ENCODE measurements at regions not wholly inside any gene's neighbourhood (a gene's known extent, or its start where the extent isn't known, plus 50 kb on each side); places are given as distances from the start of the nearest gene placed in this dataset.
"Not testable (repeated sequence)": the region's sequence is repeated elsewhere in the genome, so short reads cannot be mapped to it uniquely, and the experiment has no call there.

DNA sequence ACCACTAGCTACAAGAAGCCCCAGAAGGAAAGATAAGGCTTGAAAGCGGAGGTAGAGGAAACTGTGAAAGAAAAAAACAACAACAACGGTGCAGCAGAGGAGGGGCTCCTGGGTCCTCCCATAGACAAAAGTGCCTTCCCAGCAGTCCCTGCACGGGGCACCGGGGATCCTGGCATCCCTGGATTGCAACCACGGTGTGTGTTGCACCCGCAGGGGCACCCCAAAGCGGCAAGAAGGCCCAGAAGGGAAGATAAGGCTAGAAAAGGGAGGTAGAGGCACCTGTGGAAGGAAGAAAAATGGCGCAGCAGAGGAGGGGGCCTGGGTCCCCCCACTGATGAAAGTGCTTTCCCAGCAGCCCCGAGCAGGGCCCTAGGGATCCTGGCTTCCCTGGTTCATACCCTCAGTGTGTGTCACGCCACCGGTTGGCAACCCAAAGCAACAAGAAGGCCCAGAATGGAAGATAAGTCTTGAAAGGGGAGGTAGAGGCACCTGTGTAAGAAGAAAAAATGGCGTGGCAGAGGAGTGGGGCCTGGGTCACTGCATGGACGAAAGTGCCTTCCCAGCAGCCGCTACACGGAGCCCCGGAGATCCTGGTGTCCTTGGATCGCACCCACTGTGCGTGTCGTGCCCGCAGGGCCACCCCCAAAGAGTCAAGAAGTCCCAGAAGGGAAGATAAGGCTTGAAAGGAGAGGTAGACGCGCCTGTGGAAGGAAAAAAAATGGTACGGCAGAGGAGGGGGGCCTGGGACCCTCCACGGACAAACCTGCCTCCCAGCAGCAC is 281.0 kb downstream of the ALG10 start:
- no peak for DNase-seq (ENCODE audit: low read depth)

GRCh38 chr12:34304001-34304400 is 281.7 kb downstream of the ALG10 start:
- no peak for DNase-seq (ENCODE audit: low read depth)

- DNase-seq (ENCODE audit: low read depth): no peak
Measured at GRCh38 chr12:34304546-34304945, 282.2 kb downstream of the ALG10 start.

- no peak for DNase-seq (ENCODE audit: low read depth)
Measured at GRCh38 chr12:34305176-34305575, 282.9 kb downstream of the ALG10 start.

DNA sequence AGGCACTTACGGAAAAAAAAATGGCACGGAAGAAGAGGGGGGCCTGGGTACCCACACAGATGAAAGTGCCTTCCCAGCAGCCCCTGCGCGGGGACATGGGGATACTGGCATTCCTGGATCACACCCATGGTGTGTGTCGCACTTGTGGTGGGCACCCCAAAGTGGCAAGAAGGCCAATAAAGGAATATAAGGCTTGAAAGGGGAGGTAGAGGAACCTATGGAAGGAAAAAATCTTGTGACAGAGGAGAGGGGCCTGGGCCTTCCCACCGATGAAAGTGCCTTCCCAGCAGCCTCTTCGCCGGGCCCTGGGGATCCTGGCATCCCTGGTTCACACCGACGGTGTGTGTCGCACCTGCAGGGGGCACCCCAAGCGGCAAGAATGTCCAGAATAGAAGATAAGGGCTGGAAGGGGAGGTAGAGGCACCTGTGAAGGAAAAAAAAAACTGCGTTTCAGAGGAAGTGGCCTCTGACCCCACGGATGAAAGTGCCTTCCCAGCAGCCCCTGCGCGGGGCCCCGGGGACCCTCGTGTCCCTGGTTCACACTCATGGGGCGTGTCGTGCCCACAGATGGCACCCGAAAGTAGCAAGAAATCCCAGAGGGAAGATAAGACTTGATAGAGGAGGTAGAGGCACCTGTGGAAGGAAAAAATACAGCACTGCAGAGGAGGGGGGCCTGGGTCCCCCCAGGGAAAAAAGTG is 284.0 kb downstream of the ALG10 start:
- DNase-seq (ENCODE audit: low read depth): no peak

GRCh38 chr12:34309806-34310804 is 287.8 kb downstream of the ALG10 start:
- DNase-seq (ENCODE audit: low read depth): not testable (repeated sequence)

DNA sequence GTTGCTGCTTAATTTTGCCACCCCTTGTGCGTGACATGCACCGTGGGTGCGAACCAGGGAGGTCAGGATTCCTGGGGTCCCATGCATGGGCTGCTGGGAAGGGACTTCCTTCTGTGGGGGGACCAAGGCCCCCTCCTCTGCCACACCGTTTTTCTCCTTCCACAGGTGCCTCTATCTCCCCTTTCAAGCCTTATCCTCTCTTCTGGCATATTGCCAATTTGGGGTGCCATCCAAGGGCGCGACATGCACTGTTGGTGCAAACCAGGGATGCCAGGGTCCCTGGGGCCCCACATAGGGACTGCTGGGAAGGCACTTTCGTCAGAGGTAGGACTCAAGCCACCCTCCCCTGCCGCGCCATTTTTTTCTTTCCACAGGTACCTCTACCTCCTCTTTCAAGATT is 289.0 kb downstream of the ALG10 start:
- no peak for DNase-seq (ENCODE audit: low read depth)

GRCh38 chr12:34327671-34328070 is 305.4 kb downstream of the ALG10 start:
- no peak for DNase-seq (ENCODE audit: low read depth)

GRCh38 chr12:34333337-34333736 is 311.0 kb downstream of the ALG10 start:
- DNase-seq (ENCODE audit: low read depth): no peak

- no peak for DNase-seq (ENCODE audit: low read depth)
Measured at GRCh38 chr12:34334538-34334937, 312.2 kb downstream of the ALG10 start.

GRCh38 chr12:34334953-34335743 is 312.9 kb downstream of the ALG10 start:
- no peak for DNase-seq (ENCODE audit: low read depth)

DNA sequence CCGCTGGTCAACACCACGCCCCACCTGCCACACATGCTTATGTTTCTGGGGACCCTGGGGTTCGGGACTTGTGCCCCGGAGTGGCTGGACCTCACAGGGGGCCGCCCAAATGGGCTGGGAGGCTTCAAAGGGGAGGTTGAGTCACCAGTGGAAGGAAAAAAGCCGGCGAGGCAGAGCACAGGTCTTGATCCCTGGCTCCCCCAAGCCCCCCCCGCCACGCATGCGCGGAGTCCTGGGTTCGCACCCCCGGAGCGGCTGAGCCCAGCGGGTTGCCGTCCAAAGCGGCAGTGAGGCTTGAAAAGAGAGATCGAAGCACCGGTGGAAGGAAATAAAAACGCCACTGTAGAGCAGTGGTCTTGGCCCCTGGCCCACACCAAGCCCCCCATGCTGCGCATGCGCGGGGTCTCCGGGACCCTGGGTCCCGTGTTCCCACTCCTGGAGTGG is 313.5 kb downstream of the ALG10 start:
- no peak for DNase-seq (ENCODE audit: low read depth)

- DNase-seq (ENCODE audit: low read depth): no peak
Measured at GRCh38 chr12:34336619-34337465, 314.5 kb downstream of the ALG10 start.

- DNase-seq (ENCODE audit: low read depth): no peak
Measured at GRCh38 chr12:34338751-34339150, 316.5 kb downstream of the ALG10 start.

DNA sequence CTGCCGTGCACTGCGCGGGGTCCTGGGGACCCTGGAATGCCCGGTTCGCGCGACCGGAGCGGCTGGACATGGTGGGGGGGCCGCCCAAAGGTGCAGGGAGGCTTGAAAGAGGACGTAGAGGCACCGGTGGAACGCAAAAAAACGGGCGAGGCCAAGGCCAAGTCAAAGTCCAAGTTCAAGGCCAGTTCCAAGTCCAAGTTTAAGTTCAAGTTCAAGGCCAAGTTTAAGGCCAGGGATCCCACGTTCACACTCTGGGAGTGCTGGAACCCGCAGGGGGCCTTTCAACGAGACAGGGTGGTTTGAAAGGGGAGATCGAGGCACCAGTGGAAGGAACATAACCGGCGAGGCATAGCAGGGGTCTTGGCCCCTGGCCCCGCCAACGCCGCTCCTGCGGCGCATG is 317.6 kb downstream of the ALG10 start:
- DNase-seq (ENCODE audit: low read depth): no peak

DNA sequence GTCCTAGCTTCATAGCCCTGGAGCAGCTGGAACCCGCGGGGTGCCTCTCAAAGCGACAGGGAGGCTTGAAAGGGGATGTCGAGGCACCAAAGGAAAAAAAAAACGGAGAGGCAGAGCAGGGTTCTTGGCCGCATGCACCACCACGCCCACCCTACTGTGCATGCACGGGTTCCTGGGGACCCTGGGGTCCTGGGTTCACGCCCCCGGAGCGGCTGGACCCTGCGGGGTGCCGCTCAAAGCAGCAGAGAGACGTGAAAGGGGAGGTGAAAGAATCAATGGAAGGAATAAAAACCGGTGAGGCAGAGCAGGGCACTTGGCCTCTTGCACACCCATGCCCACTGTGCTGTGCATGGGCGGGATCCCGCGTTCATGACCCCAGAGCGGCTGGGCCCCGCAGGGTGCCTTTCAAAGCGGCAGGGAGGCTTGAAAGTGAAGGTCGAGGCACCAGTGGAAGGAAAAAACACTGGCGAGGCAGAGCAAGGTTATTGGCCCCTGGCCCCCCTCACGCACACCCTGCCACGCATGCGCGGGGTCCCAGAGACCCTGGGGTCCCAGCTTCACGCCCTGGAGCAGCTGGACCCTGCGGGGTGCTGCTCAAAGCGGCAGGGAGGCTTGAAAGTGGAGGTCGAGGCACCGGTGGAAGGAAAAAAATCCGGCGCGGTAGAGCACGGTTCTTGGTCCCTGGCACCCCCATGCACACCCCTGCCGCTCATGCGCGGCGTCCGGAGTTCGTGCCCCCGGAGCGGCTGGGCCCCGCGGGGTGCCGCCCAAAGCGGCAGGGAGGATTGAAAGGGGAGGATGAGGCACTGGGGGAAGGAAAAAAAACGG is 318.5 kb downstream of the ALG10 start:
- DNase-seq (ENCODE audit: low read depth): no peak

DNA sequence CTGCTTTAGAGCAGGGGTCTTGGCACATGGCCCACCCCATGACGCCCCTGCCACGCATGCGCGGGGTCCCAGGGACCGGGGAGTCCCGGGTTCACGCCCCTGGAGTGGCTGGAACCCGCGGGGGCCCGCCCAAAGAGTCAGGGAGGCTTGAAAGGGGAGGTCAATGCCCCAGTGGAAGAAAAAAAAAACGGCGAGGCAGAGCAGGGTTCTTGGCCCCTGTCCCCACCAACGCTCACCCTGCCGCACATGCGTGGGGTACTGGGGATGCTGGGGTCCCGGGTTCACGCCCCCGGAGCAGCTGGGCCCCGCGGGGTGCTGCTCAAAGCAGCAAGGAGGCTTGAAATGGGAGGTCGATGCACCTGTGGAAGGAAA is 319.1 kb downstream of the ALG10 start:
- DNase-seq (ENCODE audit: low read depth): no peak

DNA sequence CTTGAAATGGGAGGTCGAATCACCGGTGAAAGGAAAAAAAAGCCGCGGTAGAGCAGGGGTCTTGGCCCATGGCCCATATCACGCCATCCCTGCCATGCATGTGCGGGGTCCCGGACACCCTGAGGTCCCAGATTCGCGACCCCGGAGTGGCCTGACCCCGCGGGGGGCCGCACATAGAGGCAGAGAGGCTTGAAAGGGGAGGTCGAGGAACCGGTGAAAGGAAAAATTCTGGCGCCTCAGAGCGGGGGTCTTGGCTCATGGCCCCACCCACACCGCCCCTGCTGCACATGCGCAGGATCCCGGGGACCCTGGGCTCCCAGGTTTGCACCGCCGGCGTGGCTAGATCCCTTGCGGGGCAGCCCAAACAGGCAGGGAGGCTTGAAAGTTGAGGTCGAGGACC is 319.8 kb downstream of the ALG10 start:
- no peak for DNase-seq (ENCODE audit: low read depth)

- no peak for DNase-seq (ENCODE audit: low read depth)
Measured at GRCh38 chr12:34343345-34343744, 321.0 kb downstream of the ALG10 start.

Measured in LHCN-M2 (cell line).